AG04450 (cell line): ENCODE measurements at regions not wholly inside any gene's neighbourhood (a gene's known extent, or its start where the extent isn't known, plus 50 kb on each side); places are given as distances from the start of the nearest gene placed in this dataset.

Experiments
- CTCF ChIA-PET: fragments of 300-600, 350-600 bp; formaldehyde crosslinking; extraction: SDS; loops from one replicate; lab custom pipeline; 2022; ENCODE audit warnings: antibody characterized with exemption, inconsistent platforms; lab: Charles Lee
- POLR2A ChIA-PET: fragments of 350-600 bp; formaldehyde crosslinking; extraction: SDS; loops from one replicate; lab custom pipeline; 2021; ENCODE audit warnings: antibody characterized with exemption, inconsistent platforms; lab: Yijun Ruan, JAX
- DNase-seq: peaks from one replicate; pipeline ENCODE4 v3.0.0-alpha.2; 2011; ENCODE audit warnings: low read depth, low spot score
- H3K27ac ChIP-seq: one replicate; pipeline ENCODE4 v1.5.1; 2012; ENCODE audit warnings: low read depth, low read length, control low read depth
- H3K27me3 ChIP-seq: one replicate; pipeline ENCODE4 v1.6.0; 2012; ENCODE audit warnings: low read length; ENCODE audit not compliant: control insufficient read depth, insufficient read depth
- H3K4me3 ChIP-seq: 2 replicates; pipeline ENCODE4 v1.5.1; 2011; ENCODE audit warnings: mild to moderate bottlenecking, low read depth, low read length, control low read depth
- H3K9me3 ChIP-seq: 2 replicates; pipeline ENCODE4 v1.5.1; 2012; ENCODE audit warnings: low read length; ENCODE audit not compliant: control insufficient read depth, insufficient read depth
- CTCF ChIP-seq: IDR thresholded peaks from 2 replicates; pipeline ENCODE4 v1.5.1; 2011; ENCODE audit warnings: low read depth, low read length, control low read depth, inconsistent platforms

DNA sequence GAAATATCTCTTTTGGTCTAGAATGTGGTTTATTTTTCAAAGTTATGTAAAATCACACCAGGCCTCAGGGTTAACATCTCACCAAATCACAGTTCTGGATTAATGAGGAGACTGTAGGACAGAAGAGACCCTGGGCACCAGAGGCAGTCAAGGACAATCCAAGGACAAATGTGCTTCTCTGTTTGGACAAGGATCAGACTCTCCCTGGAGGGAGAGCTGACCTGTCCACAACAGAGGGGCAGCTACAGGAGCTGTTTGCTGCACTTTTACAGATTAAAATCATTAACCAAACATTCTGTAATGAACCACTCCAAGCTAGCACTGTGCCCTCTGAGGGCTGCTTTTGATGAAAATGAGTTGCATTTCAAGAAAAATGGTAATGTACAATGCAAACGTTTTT, 690.6 kb upstream of the SLC8A1 start:
- CTCF ChIA-PET, result no interaction called here
- no peaks in the 10 kb centered on the region for H3K27me3 ChIP-seq
- no peaks in the 10 kb centered on the region for H3K9me3 ChIP-seq
- no peak for TF ChIP-seq CTCF
- no peak overlapping the region for H3K4me3 ChIP-seq
- POLR2A ChIA-PET, result no interaction called here
- no peak for DNase-seq
- H3K27ac ChIP-seq, result no peak overlapping the region

GRCh38 chr2:41145066-41145465, 693.2 kb upstream of the SLC8A1 start:
- POLR2A ChIA-PET, result no interaction called here
- CTCF ChIA-PET, result no interaction called here
- no peak overlapping the region for H3K27ac ChIP-seq

DNA sequence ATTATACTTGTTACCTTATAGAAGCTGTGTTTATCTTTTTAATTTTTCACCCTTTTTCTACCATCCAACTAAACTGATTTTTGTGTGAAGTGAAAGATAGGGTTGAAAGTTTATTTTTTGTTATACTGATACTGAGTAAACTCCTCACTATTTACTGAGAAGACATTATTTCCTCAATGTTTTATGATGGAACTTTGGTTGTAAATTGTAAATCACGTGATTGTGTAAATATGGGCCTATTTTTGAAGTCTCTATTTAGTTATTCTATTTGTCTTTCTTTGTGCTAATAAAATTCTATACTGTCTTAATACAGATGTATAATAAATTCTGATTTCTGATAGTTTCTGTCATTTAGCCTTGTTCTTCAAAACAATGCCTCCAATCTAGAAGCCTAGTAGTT, 697.2 kb upstream of the SLC8A1 start:
- DNase-seq, result no peak
- H3K4me3 ChIP-seq, result no peak overlapping the region
- H3K27me3 ChIP-seq, result no peaks in the 10 kb centered on the region
- no peak overlapping the region for H3K27ac ChIP-seq
- TF ChIP-seq CTCF, result no peak
- no peaks in the 10 kb centered on the region for H3K9me3 ChIP-seq
- CTCF ChIA-PET, result no interaction called here
- POLR2A ChIA-PET, result no interaction called here

More at GRCh38 chr2:41145066-41145465, 693.2 kb upstream of the SLC8A1 start:
- DNase-seq, result no peak
- no peak for TF ChIP-seq CTCF
- no peaks in the 10 kb centered on the region for H3K27me3 ChIP-seq
- H3K4me3 ChIP-seq, result no peak overlapping the region
- no peaks in the 10 kb centered on the region for H3K9me3 ChIP-seq

DNA sequence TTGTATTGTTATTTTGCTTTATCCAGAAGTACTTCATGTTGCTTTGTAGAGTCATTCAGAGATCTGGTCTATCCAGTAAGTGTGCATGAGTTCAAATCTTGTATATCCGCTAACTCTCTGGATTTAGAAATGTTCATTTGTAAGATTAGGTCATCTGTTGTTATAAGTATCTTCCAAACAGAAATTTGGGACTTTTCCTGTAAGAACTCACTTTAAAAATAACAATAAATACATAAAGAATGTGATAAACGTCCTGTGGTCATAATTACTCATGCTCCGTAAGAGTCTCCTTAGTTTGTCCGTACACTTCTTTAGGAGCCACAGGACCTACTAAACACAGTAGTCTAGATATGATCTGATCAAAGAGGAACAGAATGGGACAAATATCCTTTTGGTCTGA, 699.9 kb upstream of the SLC8A1 start:
- Histone ChIP-seq H3K27me3 (no peaks in the 10 kb centered on the region), H3K4me3 (no peak overlapping the region), H3K9me3 (no peaks in the 10 kb centered on the region), H3K27ac (no peak overlapping the region)
- no peak for DNase-seq
- no peak for TF ChIP-seq CTCF
- ChIA-PET POLR2A (no interaction called here), CTCF (no interaction called here)

DNA sequence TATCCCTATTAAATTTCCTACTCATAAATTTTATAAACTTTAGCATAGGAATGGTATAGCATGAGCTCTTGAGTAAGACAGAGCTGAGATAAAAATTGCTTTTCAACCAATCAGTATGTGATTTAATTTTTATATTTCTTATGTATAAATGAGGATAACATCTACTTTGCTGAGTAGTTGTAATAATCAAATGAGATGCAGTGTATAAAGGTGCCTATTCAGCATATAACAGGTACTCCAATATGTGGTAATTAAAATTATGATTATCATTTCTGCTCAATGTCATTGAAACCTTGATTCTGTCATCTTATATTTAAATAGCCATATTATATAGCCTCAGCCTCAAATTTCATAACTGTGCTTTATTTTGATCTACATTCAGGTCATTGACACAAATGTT, 700.4 kb upstream of the SLC8A1 start:
- POLR2A ChIA-PET, result no interaction called here
- Histone ChIP-seq H3K27ac (no peak overlapping the region), H3K27me3 (no peaks in the 10 kb centered on the region), H3K4me3 (no peak overlapping the region), H3K9me3 (no peaks in the 10 kb centered on the region)
- CTCF ChIA-PET, result no interaction called here
- TF ChIP-seq CTCF, result no peak
- DNase-seq, result no peak
